ENCODE measurements at regions not wholly inside any gene's neighbourhood (a gene's known extent, or its start where the extent isn't known, plus 50 kb on each side); places are given as distances from the start of the nearest gene placed in this dataset.
"Not testable (repeated sequence)": the region's sequence is repeated elsewhere in the genome, so short reads cannot be mapped to it uniquely, and the experiment has no call there.

GRCh38 chr2:143948710-143949109 lies 571.2 kb downstream of the ZEB2 start:
- CTCF ChIA-PET, result no interaction called here

GRCh38 chr2:143946436-143947391 lies 573.2 kb downstream of the ZEB2 start:
- ChIA-PET POLR2A (no interaction called here), CTCF (no interaction called here)

More at GRCh38 chr2:143948710-143949109, 571.2 kb downstream of the ZEB2 start:
- POLR2A ChIA-PET, result no interaction called here

DNA sequence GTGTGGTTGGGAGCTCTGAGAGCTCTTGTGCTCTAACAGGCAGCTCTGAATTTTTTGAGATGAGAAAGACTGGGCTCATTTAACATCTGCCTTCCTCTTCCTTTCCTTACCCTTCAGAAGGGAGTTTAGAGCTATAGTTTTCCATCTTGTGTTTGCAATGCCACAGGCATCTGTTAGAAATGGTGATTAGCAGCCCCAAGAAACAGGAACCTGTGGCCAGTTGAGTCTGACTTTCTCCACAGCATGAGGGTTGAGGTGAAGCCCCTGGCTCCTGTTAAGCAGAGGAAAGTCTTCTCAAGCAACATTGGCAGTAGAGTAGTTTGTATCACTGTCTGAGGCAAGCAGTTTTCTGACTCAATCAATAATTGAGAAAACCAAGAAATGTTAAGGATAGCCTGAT lies 577.4 kb downstream of the ZEB2 start:
- ChIA-PET POLR2A (no interaction called here), CTCF (no interaction called here)

GRCh38 chr2:143940720-143941119 lies 579.2 kb downstream of the ZEB2 start:
- POLR2A ChIA-PET, result no interaction called here
- CTCF ChIA-PET, result no interaction called here

- ChIA-PET CTCF (no interaction called here), POLR2A (no interaction called here)
Observed at GRCh38 chr2:143939626-143940330, 580.1 kb downstream of the ZEB2 start.

- ChIA-PET POLR2A (no interaction called here), CTCF (no interaction called here)
Observed at GRCh38 chr2:143937723-143938350, 582.1 kb downstream of the ZEB2 start.

- CTCF ChIA-PET, result no interaction called here
- POLR2A ChIA-PET, result no interaction called here
Observed at GRCh38 chr2:143936848-143937722, 582.8 kb downstream of the ZEB2 start.

DNA sequence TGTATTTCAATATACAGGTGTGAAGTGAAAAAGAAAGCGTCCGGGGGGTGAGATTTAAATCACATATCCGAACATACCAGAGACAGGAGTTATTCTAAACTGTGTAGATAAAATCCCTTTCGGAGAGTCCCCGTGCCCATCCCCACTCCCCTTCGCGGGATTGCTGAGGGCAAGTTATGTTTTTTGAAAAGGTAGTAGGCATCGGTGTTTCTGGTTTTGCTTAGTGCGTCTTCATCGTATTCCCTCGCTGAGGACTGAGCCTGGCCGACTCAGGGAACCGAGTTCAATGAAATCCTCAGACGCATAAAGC lies 583.4 kb downstream of the ZEB2 start:
- POLR2A ChIA-PET, result interaction anchor here (0.7 kb wide), 1 partner anchor 600 kb away, joined by 7 read pairs; no protein-coding TSS in a partner anchor
- CTCF ChIA-PET, result no interaction called here

- ChIA-PET CTCF (no interaction called here), POLR2A (no interaction called here)
Observed at GRCh38 chr2:143935482-143935752, 584.5 kb downstream of the ZEB2 start.

GRCh38 chr2:143934626-143935481 lies 585.1 kb downstream of the ZEB2 start:
- CTCF ChIA-PET, result no interaction called here
- POLR2A ChIA-PET, result interaction anchor here (0.5 kb wide), 1 partner anchor 10 kb away, joined by 3 read pairs; no protein-coding TSS in a partner anchor

GRCh38 chr2:143933946-143934569 lies 585.9 kb downstream of the ZEB2 start:
- ChIA-PET CTCF (no interaction called here), POLR2A (no interaction called here)

DNA sequence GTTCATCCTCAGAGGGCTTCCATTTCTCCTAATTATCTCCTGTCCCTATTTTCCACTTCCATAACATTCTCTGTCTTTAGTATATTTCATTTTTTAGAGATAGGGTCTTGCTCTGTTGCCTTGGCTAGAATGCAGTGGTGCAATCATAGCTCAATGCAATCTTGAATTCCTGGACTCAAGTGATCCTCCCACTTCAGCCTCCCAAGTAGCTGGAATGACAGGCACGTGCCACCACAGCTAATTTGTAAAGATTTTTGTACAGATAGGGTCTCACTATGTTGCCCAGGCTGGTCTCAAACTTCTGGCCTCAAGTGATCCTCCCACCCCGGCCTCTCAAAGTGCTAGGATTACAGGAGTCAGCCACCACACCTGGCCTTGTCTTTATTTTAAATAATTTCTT lies 589.0 kb downstream of the ZEB2 start:
- CTCF ChIA-PET, result no interaction called here

DNA sequence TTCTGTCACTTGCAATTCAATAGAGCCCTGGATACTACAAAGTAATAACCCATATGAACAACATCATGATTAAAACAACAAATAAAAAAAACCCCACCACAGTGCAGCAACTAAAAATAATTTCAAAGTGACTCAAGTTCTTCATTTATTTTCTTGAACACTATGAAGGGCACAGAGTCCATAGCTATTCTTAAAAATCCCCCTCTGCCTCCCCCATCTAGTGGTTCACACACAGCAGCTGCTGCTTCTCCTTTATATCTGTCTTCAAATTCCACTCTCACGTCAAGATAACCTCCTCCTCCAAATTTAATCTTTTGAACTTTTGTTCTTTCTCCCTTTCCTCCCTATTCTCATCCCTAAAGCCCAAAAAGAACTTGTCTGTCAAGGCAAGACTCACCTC lies 591.3 kb downstream of the ZEB2 start:
- ChIA-PET CTCF (no interaction called here), POLR2A (no interaction called here)

More for the DNA sequence above, 589.0 kb downstream of the ZEB2 start:
- POLR2A ChIA-PET, result interaction anchor here (0.7 kb wide), 1 partner anchor 472 kb away, joined by 3 read pairs; no protein-coding TSS in a partner anchor

DNA sequence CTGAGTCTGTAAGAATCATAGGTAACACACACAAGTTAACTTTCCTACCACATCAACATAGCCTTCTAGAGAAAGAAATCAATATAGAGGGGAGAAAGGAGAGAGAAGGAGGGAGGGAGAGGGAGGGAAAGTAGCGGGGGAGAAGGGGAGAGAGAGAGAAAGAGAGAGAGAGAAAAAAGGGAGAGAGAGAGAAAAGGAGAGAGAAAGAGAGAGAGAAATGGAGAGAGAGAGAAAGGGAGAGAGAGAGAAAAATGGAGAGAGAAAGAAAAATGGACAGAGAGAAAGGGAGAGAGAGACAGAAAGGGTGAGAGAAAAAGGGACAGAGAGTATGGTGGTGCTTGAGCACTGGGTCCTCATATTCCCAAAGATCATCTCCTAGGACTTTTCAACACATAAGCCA lies 591.7 kb downstream of the ZEB2 start:
- ChIA-PET POLR2A (no interaction called here), CTCF (no interaction called here)

DNA sequence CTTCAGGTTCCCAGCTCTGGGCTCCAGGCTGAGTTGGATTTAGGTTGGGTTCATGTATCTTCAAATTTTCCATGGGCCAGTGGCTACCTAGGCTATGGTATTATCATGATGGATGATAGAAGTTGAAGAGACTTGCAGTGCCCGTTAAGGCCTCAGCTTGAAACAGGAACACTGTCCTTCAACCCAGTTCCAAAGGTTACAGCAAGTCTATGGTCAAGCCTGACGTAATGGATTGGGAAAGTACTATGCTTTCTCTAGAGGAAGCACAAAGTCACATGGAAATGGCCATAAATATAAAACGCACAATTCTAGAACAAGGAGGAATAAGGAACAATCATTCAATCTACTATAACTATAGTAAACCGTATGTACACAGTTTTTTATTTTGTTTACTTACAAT lies 593.2 kb downstream of the ZEB2 start:
- CTCF ChIA-PET, result no interaction called here
- POLR2A ChIA-PET, result no interaction called here

GRCh38 chr2:143922261-143922830 lies 597.6 kb downstream of the ZEB2 start:
- POLR2A ChIA-PET, CTCF ChIA-PET: not testable (repeated sequence)

- CTCF ChIA-PET, result no interaction called here
Observed at GRCh38 chr2:143918465-143918989, 601.4 kb downstream of the ZEB2 start.

DNA sequence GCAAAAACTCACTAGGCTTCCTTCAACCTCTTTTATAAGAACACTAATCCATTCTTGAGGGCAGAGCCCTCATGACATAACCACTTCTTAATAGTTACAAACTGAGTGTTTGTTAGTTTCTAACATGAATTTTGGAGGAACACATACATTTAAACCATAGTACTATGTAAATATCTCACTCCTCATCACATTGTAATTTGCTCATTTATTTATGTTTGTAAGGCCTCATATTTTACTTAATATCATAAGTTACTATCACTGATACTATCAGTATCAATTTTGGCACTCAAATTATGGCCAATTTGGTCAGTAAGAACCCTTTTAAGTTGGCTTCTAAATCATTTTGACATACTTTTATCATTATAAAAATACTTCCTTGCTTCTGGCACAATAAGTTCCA lies 603.1 kb downstream of the ZEB2 start:
- CTCF ChIA-PET, result no interaction called here
- POLR2A ChIA-PET, result no interaction called here

More at GRCh38 chr2:143918465-143918989, 601.4 kb downstream of the ZEB2 start:
- POLR2A ChIA-PET, result no interaction called here
